GM18498 (cell line): ENCODE measurements at regions not wholly inside any gene's neighbourhood (a gene's known extent, or its start where the extent isn't known, plus 50 kb on each side); places are given as distances from the start of the nearest gene placed in this dataset.
"Not testable (repeated sequence)": the region's sequence is repeated elsewhere in the genome, so short reads cannot be mapped to it uniquely, and the experiment has no call there.

ENCODE experiments used
- ATAC-seq: cut with Tn5 transposase; IDR thresholded peaks from one replicate; pipeline ENCODE4 v1.9.1; 2021; ENCODE audit warnings: mild to moderate bottlenecking, moderate library complexity; ENCODE audit not compliant: unreplicated experiment

DNA sequence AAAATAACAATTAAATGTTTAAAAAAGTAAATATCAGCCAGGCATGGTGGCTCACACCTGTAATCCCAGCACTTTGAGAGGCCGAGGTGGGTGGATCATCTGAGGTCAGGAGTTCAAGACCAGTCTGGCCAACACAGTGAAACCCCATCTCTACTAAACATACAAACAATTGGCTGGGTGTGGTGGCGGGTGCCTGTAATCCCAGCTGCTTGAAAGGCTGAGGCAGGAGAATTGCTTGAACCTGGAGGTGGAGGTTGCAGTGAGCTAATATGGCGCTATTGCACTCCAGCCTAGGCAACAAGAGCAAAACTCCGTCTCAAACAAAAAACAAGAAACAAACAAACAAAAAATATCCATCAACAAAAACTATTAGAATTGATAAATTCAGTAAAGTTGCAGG lies 77.5 kb downstream of the SNX5 start:
- not testable (repeated sequence) for ATAC-seq

- no peak for ATAC-seq
These were observed 78.3 kb downstream of the SNX5 start for GRCh38 chr20:17890330-17890729.

DNA sequence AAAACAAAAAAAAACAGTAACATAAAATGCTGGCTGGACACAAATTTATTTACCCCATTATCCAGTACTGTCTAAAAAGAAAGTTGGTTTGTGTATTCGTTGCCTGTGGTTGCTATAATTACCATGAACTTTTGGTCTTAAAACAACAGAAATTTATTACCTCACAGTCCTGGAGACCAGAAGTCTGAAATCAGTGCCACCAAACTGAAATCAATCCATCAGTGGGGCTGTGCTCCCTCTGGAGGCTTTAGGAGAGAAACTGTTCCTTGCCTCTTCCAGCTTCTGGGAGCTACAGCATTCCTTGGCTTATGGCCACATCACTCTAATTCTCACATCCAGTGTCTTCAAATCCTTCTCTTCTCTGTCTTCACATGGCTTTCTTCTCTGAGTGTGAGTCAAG lies 79.4 kb downstream of the SNX5 start:
- ATAC-seq, result no peak

DNA sequence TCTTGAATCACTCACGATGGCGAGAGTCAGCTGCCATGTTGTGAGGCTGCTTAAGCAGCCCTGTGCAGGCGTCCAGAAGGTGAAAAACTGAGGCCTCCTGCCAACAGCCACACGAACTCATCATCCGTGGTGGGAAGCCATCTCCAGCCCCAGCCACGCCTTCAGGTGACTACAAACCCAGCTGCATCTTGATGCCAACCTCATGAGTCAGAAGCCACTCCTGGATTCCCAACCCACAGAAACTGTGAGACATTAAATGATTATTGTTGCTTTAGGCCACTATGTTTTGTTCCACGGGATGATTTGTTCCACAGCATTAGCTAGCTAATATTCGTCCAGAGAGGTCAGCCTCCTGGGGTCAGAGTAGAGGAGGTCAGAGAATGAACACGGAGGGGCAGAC lies 80.5 kb downstream of the SNX5 start:
- ATAC-seq, result no peak

GRCh38 chr20:17887331-17888030 lies 81.1 kb downstream of the SNX5 start:
- ATAC-seq, result no peak

DNA sequence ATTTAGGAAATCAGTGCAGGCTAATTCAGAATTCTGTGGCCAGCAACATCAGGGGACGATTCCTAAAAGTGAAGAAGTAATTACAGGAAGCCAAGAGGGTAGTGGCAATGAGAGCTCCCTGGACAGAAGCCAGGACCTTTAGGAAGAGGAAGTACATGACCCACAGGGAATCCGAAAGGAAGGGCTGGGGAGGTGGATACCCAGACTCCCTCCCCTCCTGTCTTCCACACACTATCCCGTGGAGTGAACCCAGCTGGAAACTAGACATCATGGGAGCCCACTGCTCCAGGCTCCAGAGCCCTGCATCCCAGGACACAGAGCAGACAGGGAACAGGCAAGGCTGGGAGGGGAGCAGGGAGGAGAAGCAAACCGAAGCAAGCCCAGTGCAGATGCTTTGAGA lies 83.0 kb downstream of the SNX5 start:
- ATAC-seq, result no peak

- no peak for ATAC-seq
These were observed 83.5 kb downstream of the SNX5 start for GRCh38 chr20:17885076-17885475.

DNA sequence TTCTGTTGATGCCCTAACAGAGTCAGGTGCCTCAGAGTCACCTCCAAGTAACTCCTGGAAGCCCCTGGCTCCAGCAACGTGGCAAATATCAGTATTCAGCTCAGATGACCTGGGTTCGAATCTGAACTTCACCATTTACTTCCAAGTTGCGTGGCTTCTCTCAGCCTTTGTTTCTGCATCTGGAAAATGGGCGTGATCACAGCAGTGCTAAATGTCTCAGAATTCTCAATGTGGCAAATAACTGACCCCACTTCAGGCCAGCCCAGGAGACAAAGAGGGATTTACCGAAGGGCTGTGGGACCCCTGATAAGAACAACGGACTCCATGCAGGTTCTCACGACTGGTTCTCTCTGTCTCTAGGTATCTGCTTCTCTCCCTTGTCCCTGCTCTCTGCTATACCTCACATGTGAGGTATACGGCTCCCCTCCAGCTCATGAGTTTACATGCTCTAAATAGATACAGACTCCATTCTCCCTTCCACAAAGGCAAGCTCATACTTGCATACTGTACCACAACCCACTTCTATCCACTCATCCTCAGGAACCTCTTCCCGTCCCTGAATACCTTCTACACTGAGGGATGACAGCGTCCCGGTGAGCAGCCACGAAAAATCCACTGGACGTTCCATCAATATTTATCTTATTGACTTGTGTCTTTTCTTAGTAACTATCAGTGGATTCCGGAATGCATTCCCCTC lies 84.1 kb downstream of the SNX5 start:
- no peak for ATAC-seq

DNA sequence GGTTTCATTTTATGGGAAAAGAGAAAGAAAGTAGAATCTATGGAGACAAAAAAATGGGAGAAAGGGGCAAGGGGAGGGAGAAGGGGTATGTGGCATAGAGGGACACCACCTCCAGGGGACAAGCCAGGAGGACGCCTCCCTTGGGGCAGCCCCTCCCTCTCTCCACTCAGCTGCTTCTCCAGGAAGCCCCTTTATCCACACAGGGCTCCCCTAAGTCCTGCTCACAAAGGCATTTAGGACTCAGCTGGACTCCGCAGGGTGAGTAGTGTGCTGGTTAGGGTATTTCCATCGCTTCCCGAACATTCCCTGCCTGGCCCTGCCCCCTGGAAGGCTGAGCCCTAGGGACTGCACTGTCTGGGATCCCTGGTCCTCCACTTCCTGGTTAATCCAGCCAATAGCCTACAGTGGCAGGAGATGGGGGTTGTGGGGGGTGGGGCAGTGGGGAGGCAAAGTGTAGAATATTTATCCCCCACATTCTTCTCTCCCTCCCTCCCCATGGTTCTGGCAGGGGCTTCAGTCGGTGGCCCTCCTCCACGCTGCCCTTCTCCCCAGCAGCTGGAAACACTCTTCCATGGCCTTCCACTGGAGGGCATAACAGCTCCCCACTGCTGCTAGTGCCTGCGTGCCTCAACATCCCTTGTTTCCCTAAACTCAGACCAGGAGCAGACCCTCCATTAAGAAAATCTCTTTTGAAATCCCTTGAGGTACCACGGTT lies 84.8 kb downstream of the SNX5 start:
- no peak for ATAC-seq

DNA sequence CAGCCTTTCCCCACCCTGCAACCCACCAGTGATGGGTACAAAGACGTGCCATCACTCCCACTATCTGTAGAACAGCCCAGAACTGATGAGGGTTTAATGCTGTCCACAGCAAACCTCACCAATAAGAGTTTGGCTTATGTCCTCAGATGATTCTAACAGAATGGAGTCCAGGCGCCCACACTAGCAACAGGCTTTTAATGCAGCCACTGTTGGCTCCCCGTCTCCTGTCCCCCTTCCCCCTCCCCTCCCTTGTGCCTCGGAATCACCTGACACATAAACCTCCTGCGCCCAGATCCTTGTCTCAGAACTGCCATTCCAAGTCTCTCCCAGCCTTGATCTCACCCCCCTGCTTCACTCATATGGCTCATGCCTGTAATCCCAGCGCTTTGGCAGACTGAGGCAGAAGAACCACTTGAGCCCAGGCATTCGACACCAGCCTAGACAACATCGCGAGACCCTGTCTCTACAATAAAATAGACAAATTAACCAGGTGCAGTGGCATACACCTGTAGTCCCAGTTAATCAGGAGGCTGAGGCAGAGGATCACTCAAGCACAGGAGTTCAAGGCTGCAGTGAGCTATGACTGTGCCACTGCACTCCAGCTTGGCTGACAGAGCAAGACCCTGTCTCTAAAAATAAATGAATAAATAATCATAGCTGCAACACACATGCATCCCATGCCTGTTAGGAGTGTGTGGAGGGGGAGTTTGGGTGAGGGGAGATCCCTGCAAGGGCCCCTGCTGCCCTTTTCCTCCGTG lies 85.6 kb downstream of the SNX5 start:
- no peak for ATAC-seq

DNA sequence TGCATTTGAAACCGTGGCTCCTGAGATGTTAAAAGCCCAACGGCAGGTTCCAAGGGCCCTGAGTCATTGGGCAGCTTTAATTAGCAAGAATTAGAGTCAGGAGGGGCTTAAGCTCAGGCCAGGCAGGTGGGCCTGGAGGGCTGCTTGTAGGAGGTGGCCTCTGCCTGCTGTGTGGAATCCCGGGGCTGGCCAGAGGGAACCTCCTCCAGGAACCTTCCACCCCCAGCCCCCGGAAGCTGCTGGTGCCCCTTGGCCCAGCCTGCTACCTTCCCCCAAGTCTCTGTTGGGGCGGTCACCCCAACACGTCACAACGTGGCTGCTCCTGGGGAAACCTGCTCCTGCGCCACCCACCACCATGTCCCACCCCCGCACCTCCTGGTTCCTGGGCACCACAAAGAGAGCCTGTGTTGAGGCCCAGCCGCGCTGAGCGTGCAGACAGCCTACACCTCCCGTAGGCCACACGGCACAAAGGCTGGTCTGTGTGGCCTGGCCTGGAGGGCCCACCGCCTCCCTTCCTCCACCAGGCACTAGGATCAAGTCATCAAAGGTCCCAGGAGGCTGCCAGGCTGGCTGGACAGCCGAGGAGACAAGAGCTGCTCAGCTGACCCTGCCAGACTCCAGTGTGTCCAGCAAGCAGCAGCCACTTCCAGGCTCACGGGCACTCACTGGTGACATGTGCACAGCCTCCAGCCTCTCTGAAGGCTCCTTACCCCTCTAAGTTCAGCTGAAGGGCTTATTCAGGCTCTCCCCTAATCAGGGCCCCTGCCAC lies 86.3 kb downstream of the SNX5 start:
- no peak for ATAC-seq

GRCh38 chr20:17881741-17882064 lies 86.9 kb downstream of the SNX5 start:
- no peak for ATAC-seq

GRCh38 chr20:17878912-17879602 lies 89.5 kb downstream of the SNX5 start:
- ATAC-seq, result peak; percentile 50

GRCh38 chr20:17878069-17878911 lies 90.3 kb downstream of the SNX5 start:
- ATAC-seq, result no peak

GRCh38 chr20:17875981-17876385 lies 92.6 kb downstream of the SNX5 start:
- ATAC-seq, result no peak

DNA sequence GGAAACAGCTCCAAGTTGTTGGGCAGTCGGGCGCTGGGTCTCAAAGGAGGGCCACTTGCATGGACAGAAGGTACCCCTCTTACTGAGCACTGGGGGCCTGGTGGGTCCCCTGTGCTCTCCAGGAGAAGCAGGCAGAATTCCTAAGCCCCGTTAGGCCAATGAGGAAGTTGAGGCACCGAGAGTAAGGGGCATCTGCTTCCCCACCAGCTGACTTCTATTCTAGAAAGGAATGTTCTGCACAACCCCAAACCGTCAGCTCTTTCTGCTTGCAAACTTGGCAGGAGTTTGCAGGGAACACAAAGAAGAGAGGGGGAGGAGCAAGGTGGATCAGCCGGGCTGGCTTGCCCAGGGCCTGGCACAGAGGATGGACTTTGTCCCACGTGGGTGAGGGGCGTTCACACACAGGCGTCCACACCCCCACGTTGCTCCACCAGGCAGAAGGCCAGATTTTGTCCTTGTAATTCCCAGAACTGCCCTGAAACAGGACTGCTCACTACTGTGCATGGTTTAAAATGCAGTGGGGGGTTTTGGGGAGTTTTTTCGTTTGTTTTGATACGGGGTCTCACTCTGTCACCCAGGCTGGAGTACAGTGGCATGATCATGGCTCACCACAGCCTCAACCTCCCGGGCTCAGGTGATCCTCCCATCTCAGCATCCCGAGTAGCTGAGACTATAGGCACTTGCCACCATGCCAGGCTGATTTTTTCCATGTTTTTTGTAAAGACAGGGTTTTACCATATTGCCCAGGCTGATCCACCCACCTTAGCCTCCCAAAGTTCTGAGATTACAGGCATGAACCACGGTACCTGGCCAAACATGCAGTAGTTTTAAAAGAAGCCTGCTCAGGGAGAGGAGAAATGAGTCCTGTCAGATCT lies 93.3 kb downstream of the SNX5 start:
- no peak for ATAC-seq

DNA sequence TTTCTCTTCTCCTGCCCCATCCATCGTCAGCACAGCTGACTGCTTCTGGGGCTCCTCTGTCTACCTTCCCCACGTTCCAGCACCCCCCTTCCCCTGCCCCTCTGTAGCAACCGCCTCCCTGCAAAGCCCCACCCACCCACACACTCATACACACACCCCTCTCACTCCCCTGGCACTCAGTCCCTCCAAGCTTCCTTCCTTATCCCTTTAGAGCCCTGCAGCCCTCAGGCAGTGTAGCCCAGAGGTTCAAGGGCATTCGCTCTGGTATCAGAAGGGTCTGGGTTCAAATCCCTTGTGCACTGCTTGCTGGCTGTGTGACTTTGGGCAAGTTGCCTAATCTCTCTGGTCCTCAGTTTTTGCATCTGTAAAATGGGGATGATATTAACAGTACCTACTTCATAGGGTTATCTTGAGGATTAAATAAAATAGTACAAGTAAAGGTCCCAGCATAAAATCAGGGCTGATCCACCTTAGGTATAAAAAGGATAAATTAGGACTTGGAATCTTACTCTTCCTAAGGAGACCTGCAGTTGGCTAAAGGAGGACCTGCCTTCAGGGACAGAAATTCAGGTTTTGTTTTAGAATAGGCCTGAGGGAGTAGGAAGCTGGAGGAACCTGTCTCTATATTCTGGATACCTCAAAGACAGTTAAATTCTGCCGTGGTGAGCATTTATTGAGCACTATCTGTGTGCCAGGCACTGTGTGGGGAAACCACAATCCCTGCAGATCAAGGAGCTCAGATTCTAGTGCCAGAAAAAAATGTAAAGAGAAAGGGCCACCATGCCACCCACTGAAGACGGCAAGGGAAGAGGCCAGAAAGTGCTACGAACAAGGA lies 94.1 kb downstream of the SNX5 start:
- no peak for ATAC-seq
